HepG2 (cell line): ENCODE measurements at regions not wholly inside any gene's neighbourhood (a gene's known extent, or its start where the extent isn't known, plus 50 kb on each side); places are given as distances from the start of the nearest gene placed in this dataset.
A peak's percentile ranks its signal among the peaks of the same experiment; 100 is the strongest.

ENCODE experiments used
- DNMT3B ChIP-seq: conservative IDR thresholded peaks from 2 replicates; pipeline ENCODE4 v1.6.1; 2016; ENCODE audit warnings: missing biosample characterization, control low read depth
- FOSL1 ChIP-seq: sonication (generic); formaldehyde crosslinking; IDR thresholded peaks from 2 replicates; pipeline ENCODE4 v1.9.0; 2021; ENCODE audit warnings: missing genetic modification reagents, borderline replicate concordance
- FOXJ3 ChIP-seq: sonication (generic); formaldehyde crosslinking; IDR thresholded peaks from 2 replicates; pipeline ENCODE4 v1.4.0; 2020; ENCODE audit warnings: missing genetic modification reagents, mild to moderate bottlenecking, borderline replicate concordance
- HNRNPH1 ChIP-seq: fragments of 200-400 bp; formaldehyde crosslinking; optimal IDR thresholded peaks from 2 replicates; pipeline ENCODE3; 2017; ENCODE audit warnings: mild to moderate bottlenecking, low read depth, low read length
- HOXA7 ChIP-seq: sonication (generic); formaldehyde crosslinking; IDR thresholded peaks from 2 replicates; pipeline ENCODE4 v1.8.1; 2022; ENCODE audit warnings: mild to moderate bottlenecking, missing genetic modification reagents, moderate library complexity
- KLF15 ChIP-seq: sonication (generic); formaldehyde crosslinking; IDR thresholded peaks from 2 replicates; pipeline ENCODE4 v1.8.1; 2023; ENCODE audit warnings: borderline replicate concordance, mild to moderate bottlenecking, inconsistent platforms, missing genetic modification reagents, mixed read lengths
- MED8 ChIP-seq: sonication (generic); formaldehyde crosslinking; IDR thresholded peaks from 2 replicates; pipeline ENCODE4 v1.8.1; 2023; ENCODE audit warnings: mild to moderate bottlenecking, missing genetic modification reagents; ENCODE audit not compliant: insufficient replicate concordance
- NR3C1 ChIP-seq: sonication (generic); formaldehyde crosslinking; IDR thresholded peaks from 2 replicates; pipeline ENCODE4 v1.4.0; 2020; ENCODE audit warnings: missing genetic modification reagents
- ONECUT2 ChIP-seq: sonication (generic); formaldehyde crosslinking; IDR thresholded peaks from 2 replicates; pipeline ENCODE4 v1.4.0; 2020; ENCODE audit warnings: missing genetic modification reagents
- RXRB ChIP-seq: IDR thresholded peaks from 2 replicates; pipeline ENCODE4 v1.6.1; 2016; ENCODE audit warnings: borderline replicate concordance, missing genetic modification reagents, missing compliant biosample characterization
- SAP130 ChIP-seq: IDR thresholded peaks from 2 replicates; pipeline ENCODE4 v1.6.1; 2016; ENCODE audit warnings: low read depth
- TMF1 ChIP-seq: sonication (generic); formaldehyde crosslinking; IDR thresholded peaks from 2 replicates; pipeline ENCODE4 v1.8.1; 2022; ENCODE audit warnings: low read depth, missing genetic modification reagents
- WIZ ChIP-seq: sonication (generic); formaldehyde crosslinking; IDR thresholded peaks from 2 replicates; pipeline ENCODE4 v1.5.1; 2020; ENCODE audit warnings: mild to moderate bottlenecking, missing genetic modification reagents
- ZC3H13 ChIP-seq: sonication (generic); formaldehyde crosslinking; IDR thresholded peaks from 2 replicates; pipeline ENCODE4 v1.8.1; 2023; ENCODE audit warnings: mild to moderate bottlenecking, missing genetic modification reagents, moderate library complexity
- ZNF232 ChIP-seq: sonication (generic); formaldehyde crosslinking; IDR thresholded peaks from 2 replicates; pipeline ENCODE4 v1.4.0; 2020; ENCODE audit warnings: missing genetic modification reagents, borderline replicate concordance
- ZNF274 ChIP-seq: sonication (generic); formaldehyde crosslinking; IDR thresholded peaks from 2 replicates; pipeline ENCODE4 v1.5.1; 2020; ENCODE audit warnings: mild to moderate bottlenecking, missing genetic modification reagents
- ZNF3 ChIP-seq: IDR thresholded peaks from 2 replicates; pipeline ENCODE4 v1.7.0; 2017; ENCODE audit warnings: inconsistent platforms
- ZNF34 ChIP-seq: sonication (generic); formaldehyde crosslinking; IDR thresholded peaks from 2 replicates; pipeline ENCODE4 v1.4.0; 2020; ENCODE audit warnings: mild to moderate bottlenecking, missing genetic modification reagents, borderline replicate concordance
- TF ChIP-seq, protein P1 (sequence below): sonication (generic); formaldehyde crosslinking; IDR thresholded peaks from 2 replicates; pipeline ENCODE4 v1.5.0; 2020; ENCODE audit warnings: mild to moderate bottlenecking, missing genetic modification reagents
- TF ChIP-seq, protein P2 (sequence below): sonication (generic); formaldehyde crosslinking; IDR thresholded peaks from 2 replicates; pipeline ENCODE4 v1.5.1; 2020; ENCODE audit warnings: missing genetic modification reagents, mild to moderate bottlenecking, borderline replicate concordance
- TF ChIP-seq, protein P3 (sequence below): sonication (generic); formaldehyde crosslinking; IDR thresholded peaks from 2 replicates; pipeline ENCODE4 v1.5.0; 2020; ENCODE audit warnings: missing genetic modification reagents
- TF ChIP-seq, protein P4 (sequence below): sonication (generic); formaldehyde crosslinking; IDR thresholded peaks from 2 replicates; pipeline ENCODE4 v1.4.0; 2020; ENCODE audit warnings: missing genetic modification reagents, borderline replicate concordance

DNA sequence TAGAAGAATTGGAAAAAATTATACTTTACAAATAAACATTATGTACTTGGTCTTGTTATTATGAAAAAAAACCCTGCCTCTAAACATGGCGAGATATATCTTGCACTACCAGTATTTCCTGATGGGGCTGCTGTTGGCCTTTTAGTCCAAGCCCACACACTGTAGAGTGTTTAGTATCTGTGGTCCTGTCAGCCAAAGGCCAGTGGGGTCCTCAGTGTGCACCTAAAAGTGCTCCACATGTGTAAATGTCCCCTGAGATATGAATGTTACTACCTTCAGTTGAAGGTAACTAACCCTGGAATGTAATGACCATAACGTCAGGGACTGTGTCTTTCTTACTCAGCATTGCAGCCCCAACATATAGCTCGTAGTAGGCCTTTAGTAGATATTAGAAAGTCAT lies 71.1 kb upstream of the HK2 start (continued):
- TF ChIP-seq FOXJ3 (CRISPR knock-in tag) (no peak), DNMT3B (CRISPR knock-in tag) (no peak), ZNF34 (no peak), HNRNPH1 (no peak), ONECUT2 (CRISPR knock-in tag) (no peak), MED8 (no peak), RXRB (peak; percentile 30; the same call in 1 of the 2 replicates), FOSL1 (CRISPR knock-in tag) (no peak), ZC3H13 (CRISPR knock-in tag) (no peak), SAP130 (CRISPR knock-in tag) (peak; percentile 56), NR3C1 (CRISPR knock-in tag) (no peak), ZNF232 (CRISPR knock-in tag) (no peak), WIZ (peak; percentile 72; the same call in 1 of the 2 replicates), ZNF3 (CRISPR knock-in tag) (no peak), ZNF274 (no peak), KLF15 (CRISPR knock-in tag) (no peak), TMF1 (CRISPR knock-in tag) (no peak), HOXA7 (CRISPR knock-in tag) (no peak)
- TF ChIP-seq, protein P1, sequence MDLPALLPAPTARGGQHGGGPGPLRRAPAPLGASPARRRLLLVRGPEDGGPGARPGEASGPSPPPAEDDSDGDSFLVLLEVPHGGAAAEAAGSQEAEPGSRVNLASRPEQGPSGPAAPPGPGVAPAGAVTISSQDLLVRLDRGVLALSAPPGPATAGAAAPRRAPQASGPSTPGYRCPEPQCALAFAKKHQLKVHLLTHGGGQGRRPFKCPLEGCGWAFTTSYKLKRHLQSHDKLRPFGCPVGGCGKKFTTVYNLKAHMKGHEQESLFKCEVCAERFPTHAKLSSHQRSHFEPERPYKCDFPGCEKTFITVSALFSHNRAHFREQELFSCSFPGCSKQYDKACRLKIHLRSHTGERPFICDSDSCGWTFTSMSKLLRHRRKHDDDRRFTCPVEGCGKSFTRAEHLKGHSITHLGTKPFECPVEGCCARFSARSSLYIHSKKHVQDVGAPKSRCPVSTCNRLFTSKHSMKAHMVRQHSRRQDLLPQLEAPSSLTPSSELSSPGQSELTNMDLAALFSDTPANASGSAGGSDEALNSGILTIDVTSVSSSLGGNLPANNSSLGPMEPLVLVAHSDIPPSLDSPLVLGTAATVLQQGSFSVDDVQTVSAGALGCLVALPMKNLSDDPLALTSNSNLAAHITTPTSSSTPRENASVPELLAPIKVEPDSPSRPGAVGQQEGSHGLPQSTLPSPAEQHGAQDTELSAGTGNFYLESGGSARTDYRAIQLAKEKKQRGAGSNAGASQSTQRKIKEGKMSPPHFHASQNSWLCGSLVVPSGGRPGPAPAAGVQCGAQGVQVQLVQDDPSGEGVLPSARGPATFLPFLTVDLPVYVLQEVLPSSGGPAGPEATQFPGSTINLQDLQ: no peak
- TF ChIP-seq, protein P2, sequence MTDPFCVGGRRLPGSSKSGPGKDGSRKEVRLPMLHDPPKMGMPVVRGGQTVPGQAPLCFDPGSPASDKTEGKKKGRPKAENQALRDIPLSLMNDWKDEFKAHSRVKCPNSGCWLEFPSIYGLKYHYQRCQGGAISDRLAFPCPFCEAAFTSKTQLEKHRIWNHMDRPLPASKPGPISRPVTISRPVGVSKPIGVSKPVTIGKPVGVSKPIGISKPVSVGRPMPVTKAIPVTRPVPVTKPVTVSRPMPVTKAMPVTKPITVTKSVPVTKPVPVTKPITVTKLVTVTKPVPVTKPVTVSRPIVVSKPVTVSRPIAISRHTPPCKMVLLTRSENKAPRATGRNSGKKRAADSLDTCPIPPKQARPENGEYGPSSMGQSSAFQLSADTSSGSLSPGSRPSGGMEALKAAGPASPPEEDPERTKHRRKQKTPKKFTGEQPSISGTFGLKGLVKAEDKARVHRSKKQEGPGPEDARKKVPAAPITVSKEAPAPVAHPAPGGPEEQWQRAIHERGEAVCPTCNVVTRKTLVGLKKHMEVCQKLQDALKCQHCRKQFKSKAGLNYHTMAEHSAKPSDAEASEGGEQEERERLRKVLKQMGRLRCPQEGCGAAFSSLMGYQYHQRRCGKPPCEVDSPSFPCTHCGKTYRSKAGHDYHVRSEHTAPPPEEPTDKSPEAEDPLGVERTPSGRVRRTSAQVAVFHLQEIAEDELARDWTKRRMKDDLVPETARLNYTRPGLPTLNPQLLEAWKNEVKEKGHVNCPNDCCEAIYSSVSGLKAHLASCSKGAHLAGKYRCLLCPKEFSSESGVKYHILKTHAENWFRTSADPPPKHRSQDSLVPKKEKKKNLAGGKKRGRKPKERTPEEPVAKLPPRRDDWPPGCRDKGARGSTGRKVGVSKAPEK: no peak
- TF ChIP-seq, protein P3, sequence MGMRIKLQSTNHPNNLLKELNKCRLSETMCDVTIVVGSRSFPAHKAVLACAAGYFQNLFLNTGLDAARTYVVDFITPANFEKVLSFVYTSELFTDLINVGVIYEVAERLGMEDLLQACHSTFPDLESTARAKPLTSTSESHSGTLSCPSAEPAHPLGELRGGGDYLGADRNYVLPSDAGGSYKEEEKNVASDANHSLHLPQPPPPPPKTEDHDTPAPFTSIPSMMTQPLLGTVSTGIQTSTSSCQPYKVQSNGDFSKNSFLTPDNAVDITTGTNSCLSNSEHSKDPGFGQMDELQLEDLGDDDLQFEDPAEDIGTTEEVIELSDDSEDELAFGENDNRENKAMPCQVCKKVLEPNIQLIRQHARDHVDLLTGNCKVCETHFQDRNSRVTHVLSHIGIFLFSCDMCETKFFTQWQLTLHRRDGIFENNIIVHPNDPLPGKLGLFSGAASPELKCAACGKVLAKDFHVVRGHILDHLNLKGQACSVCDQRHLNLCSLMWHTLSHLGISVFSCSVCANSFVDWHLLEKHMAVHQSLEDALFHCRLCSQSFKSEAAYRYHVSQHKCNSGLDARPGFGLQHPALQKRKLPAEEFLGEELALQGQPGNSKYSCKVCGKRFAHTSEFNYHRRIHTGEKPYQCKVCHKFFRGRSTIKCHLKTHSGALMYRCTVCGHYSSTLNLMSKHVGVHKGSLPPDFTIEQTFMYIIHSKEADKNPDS (CRISPR knock-in tag): no peak
- TF ChIP-seq, protein P4, sequence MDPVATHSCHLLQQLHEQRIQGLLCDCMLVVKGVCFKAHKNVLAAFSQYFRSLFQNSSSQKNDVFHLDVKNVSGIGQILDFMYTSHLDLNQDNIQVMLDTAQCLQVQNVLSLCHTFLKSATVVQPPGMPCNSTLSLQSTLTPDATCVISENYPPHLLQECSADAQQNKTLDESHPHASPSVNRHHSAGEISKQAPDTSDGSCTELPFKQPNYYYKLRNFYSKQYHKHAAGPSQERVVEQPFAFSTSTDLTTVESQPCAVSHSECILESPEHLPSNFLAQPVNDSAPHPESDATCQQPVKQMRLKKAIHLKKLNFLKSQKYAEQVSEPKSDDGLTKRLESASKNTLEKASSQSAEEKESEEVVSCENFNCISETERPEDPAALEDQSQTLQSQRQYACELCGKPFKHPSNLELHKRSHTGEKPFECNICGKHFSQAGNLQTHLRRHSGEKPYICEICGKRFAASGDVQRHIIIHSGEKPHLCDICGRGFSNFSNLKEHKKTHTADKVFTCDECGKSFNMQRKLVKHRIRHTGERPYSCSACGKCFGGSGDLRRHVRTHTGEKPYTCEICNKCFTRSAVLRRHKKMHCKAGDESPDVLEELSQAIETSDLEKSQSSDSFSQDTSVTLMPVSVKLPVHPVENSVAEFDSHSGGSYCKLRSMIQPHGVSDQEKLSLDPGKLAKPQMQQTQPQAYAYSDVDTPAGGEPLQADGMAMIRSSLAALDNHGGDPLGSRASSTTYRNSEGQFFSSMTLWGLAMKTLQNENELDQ (CRISPR knock-in tag): no peak
